ENCODE measurements at regions not wholly inside any gene's neighbourhood (a gene's known extent, or its start where the extent isn't known, plus 50 kb on each side); places are given as distances from the start of the nearest gene placed in this dataset.

- TF ChIP-seq POU6F1 (CRISPR knock-in tag; IDR thresholded peaks at IDR 0.05; ENCODE audit: borderline replicate concordance, low read depth), result no peak
- no peak for TF ChIP-seq RARB (CRISPR knock-in tag; IDR thresholded peaks at IDR 0.05)
Observed at GRCh38 chr7:119256446-119257131, 1016.4 kb upstream of the KCND2 start.

All from SK-N-SH treated with all-trans-retinoic acid at 6 μM for 48 hours (cell line).